ENCODE measurements at regions not wholly inside any gene's neighbourhood (a gene's known extent, or its start where the extent isn't known, plus 50 kb on each side); places are given as distances from the start of the nearest gene placed in this dataset.

GRCh38 chr10:110419265-110419664 is 78.4 kb upstream of the DUSP5 start:
- TF ChIP-seq CTCF (IDR thresholded peaks at IDR 0.05 in 2 of 3, conservative IDR thresholded peaks at IDR 0.05 in 1 of 3; ENCODE audit: control insufficient read depth in 2 of 3, extremely low read depth in 1 of 3, insufficient read depth in 1 of 3, low read depth in 3 of 3, low read length in 3 of 3) (no peak), CBX3 (IDR thresholded peaks at IDR 0.05; ENCODE audit: borderline replicate concordance, low read depth) (no peak), NR2C2 (IDR thresholded peaks at IDR 0.05; ENCODE audit: borderline replicate concordance, control insufficient read depth, insufficient read length, low read depth) (no peak), NBN (IDR thresholded peaks at IDR 0.05) (no peak), RAD21 (IDR thresholded peaks at IDR 0.05; ENCODE audit: insufficient read depth, low read depth, low read length) (no peak), NFYB (IDR thresholded peaks at IDR 0.05; ENCODE audit: insufficient read depth, low read depth, low read length) (no peak), YY1 (IDR thresholded peaks at IDR 0.05; ENCODE audit: low read depth, low read length) (no peak), FOXK2 (IDR thresholded peaks at IDR 0.05) (no peak), ATF3 (IDR thresholded peaks at IDR 0.05; ENCODE audit: borderline replicate concordance, extremely low read depth, low read depth, low read length) (no peak), CEBPB (IDR thresholded peaks at IDR 0.05; ENCODE audit: borderline replicate concordance in 1 of 2, low read depth in 2 of 2, low read length in 2 of 2) (no peak), ZNF274 (IDR thresholded peaks at IDR 0.05; ENCODE audit: insufficient read depth, insufficient read length) (no peak)
